ENCODE measurements at regions not wholly inside any gene's neighbourhood (a gene's known extent, or its start where the extent isn't known, plus 50 kb on each side); places are given as distances from the start of the nearest gene placed in this dataset.

DNA sequence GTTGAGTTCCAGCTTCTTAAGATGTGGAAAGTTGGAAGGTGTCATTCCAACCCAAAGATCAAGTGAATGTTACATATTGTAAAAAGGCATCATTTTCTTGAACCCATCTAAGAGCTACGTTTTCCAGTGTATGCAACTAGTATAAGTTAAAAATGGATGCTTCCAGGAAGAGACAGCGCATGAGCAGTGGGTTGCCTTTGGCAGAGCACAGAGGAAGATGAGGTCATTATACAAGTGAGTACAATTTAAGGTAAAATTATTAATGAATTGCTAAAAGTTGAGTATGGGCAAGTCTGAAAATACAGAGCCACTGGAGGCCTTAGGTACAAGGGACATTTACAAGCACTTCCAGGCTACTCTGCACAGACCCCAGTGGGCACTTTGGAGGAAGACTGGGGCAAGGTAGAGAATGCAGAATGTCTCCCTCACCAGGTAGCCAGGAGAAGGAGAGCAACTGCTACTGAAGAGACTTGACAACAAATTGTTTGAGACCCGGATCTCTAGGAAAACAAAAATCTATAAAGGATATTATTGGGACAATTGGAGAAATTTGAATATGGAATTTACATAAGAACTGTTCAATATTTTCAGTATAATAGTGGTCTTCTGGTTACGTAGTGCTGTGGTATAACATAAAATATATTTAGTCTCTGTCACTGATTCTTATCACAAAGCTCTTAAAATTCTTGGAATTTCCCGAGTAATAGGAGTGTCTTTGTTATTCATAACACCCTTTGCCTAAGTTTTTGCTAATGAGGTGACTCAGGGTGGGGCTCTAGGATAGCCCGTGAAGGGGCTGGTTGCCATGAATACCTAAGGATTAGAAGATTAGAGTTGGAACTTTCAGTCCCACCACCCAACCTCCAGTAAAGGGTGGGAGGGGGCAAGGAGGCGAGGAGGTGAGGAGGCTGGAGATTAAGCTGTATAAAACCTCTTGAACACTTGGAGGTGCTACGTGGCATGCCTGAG is 129.9 kb upstream of the FER start:
- Mint-ChIP-seq H3K4me1 (no peaks in the 10 kb centered on the region), H3K27me3 (ENCODE audit: low read depth, poor library complexity) (no peaks in the 10 kb centered on the region), H3K9me3 (peaks cover 11% of the 10 kb centered on the region), H3K4me3 (no peak overlapping the region), H3K36me3 (ENCODE audit: low read depth) (no peaks in the 10 kb centered on the region), H3K27ac (no peak overlapping the region)
- no peak for TF ChIP-seq CTCF (IDR thresholded peaks at IDR 0.05)
- DNase-seq = no peak

DNA sequence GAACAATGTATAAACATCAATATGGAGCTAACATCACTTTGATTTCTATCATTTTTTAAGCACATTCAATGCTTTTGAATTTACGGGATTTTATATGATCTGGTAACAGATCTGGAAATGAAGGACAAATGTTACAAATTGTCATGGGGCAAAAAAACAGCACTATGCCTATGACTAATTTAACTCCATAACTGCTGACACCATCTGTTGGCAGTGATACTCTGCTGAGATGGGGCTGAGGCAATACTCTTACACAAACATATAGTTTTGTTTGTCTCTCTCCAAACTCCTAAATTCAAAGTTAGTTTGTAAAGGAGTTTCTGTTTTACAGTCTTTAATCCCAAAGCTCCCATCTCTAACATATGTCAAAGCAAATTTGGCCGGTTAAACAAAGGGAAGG is 132.5 kb upstream of the FER start:
- no peak overlapping the region for H3K27ac Mint-ChIP-seq
- H3K4me1 Mint-ChIP-seq = no peaks in the 10 kb centered on the region
- TF ChIP-seq CTCF (IDR thresholded peaks at IDR 0.05) = no peak
- H3K36me3 Mint-ChIP-seq (ENCODE audit: low read depth) = peaks cover 7% of the 10 kb centered on the region
- no peak overlapping the region for H3K4me3 Mint-ChIP-seq
- H3K9me3 Mint-ChIP-seq = peaks cover 30% of the 10 kb centered on the region
- H3K27me3 Mint-ChIP-seq (ENCODE audit: low read depth, poor library complexity) = no peaks in the 10 kb centered on the region
- DNase-seq = no peak

GRCh38 chr5:108607421-108607820 is 140.3 kb upstream of the FER start:
- H3K27me3 Mint-ChIP-seq (ENCODE audit: low read depth, poor library complexity) = peaks cover 3% of the 10 kb centered on the region

GRCh38 chr5:108606185-108606584 is 141.5 kb upstream of the FER start:
- Mint-ChIP-seq H3K4me1 (peaks cover 23% of the 10 kb centered on the region), H3K27me3 (ENCODE audit: low read depth, poor library complexity) (peaks cover 6% of the 10 kb centered on the region), H3K27ac (no peak overlapping the region), H3K9me3 (peaks cover 23% of the 10 kb centered on the region), H3K4me3 (no peak overlapping the region), H3K36me3 (ENCODE audit: low read depth) (peaks cover 5% of the 10 kb centered on the region)
- no peak for DNase-seq
- no peak for TF ChIP-seq CTCF (IDR thresholded peaks at IDR 0.05)

More at GRCh38 chr5:108607421-108607820, 140.3 kb upstream of the FER start:
- DNase-seq = peak; percentile 5
- H3K36me3 Mint-ChIP-seq (ENCODE audit: low read depth) = peaks cover 10% of the 10 kb centered on the region
- peaks cover 23% of the 10 kb centered on the region for H3K4me1 Mint-ChIP-seq
- peaks cover 35% of the 10 kb centered on the region for H3K9me3 Mint-ChIP-seq
- TF ChIP-seq CTCF (IDR thresholded peaks at IDR 0.05) = no peak
- H3K4me3 Mint-ChIP-seq = no peak overlapping the region
- H3K27ac Mint-ChIP-seq = no peak overlapping the region

GRCh38 chr5:108602830-108603229 is 144.9 kb upstream of the FER start:
- DNase-seq = no peak
- TF ChIP-seq CTCF (IDR thresholded peaks at IDR 0.05) = no peak
- H3K9me3 Mint-ChIP-seq = no peaks in the 10 kb centered on the region
- H3K36me3 Mint-ChIP-seq (ENCODE audit: low read depth) = no peaks in the 10 kb centered on the region
- H3K4me1 Mint-ChIP-seq = peaks cover 19% of the 10 kb centered on the region
- H3K4me3 Mint-ChIP-seq = no peak overlapping the region
- H3K27me3 Mint-ChIP-seq (ENCODE audit: low read depth, poor library complexity) = peaks cover 8% of the 10 kb centered on the region
- no peak overlapping the region for H3K27ac Mint-ChIP-seq

DNA sequence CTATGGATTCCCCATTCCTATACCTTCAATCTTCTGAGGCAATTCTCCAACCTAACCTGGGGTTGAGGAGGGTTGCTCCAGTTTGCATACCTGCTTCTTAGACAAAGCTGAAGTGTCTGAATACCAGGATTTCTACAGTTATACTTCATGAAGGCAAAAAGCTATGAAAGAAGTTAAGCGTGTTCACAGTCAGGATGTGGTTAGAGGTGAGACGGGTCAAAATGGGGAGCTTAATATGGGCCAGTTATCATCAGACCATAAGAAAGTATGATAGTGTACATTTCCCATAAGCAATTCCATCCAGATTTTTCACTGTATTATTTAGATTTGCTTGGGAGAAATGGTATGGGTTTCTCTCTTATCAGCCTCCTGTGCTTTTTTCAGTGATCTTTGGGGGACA is 156.9 kb upstream of the FER start:
- no peaks in the 10 kb centered on the region for H3K9me3 Mint-ChIP-seq
- H3K4me3 Mint-ChIP-seq = no peak overlapping the region
- DNase-seq = no peak
- H3K27me3 Mint-ChIP-seq (ENCODE audit: low read depth, poor library complexity) = no peaks in the 10 kb centered on the region
- H3K36me3 Mint-ChIP-seq (ENCODE audit: low read depth) = no peaks in the 10 kb centered on the region
- H3K27ac Mint-ChIP-seq = no peak overlapping the region
- no peak for TF ChIP-seq CTCF (IDR thresholded peaks at IDR 0.05)
- H3K4me1 Mint-ChIP-seq = no peaks in the 10 kb centered on the region
